ENCODE measurements at regions not wholly inside any gene's neighbourhood (a gene's known extent, or its start where the extent isn't known, plus 50 kb on each side); places are given as distances from the start of the nearest gene placed in this dataset.

GRCh38 chr20:17856024-17856564 lies 112.5 kb downstream of the SNX5 start:
- intact Hi-C loops (cut with micrococcal nuclease) = no loop called here
- BruUV-seq (replicated peaks) = no TSS peak
- no peaks in the 10 kb centered on the region for H3K27me3 ChIP-seq (ENCODE audit: insufficient read depth, low read length)
- ChIA-PET POLR2A (interaction anchor here (2.0 kb wide), 1 partner anchor 13 kb away, joined by 5 read pairs; no protein-coding TSS in a partner anchor), RAD21 (ENCODE audit: low non-redundant PET in 1 of 2, low total read pairs in 2 of 2, uncharacterized antibody in 2 of 2, unreplicated experiment in 2 of 2) (no interaction called here), CTCF (no interaction called here)
- H3K4me2 ChIP-seq (ENCODE audit: low read length) = no peak overlapping the region
- no peak overlapping the region for H2AFZ ChIP-seq (ENCODE audit: low read depth, low read length, poor library complexity, severe bottlenecking)
- no peak overlapping the region for H3K27ac ChIP-seq (ENCODE audit: low read depth, low read length)
- H3K4me3 ChIP-seq (replicated peaks in 1 of 2; ENCODE audit: low read depth in 1 of 2, low read length in 2 of 2) = no peak overlapping the region
- H3K36me3 ChIP-seq (ENCODE audit: control insufficient read depth in 1 of 2, insufficient read depth in 2 of 2, low read length in 2 of 2) = no peaks in the 10 kb centered on the region
- no peaks in the 10 kb centered on the region for H4K20me1 ChIP-seq (ENCODE audit: insufficient read depth)
- 0 out of 2 replicates have a peak, but pooled peaks have one; percentile 37 for ATAC-seq
- peaks cover 2 to 4% of the 10 kb centered on the region in 2 experiments; a peak in 1 of 4 replicates for H3K4me1 ChIP-seq (ENCODE audit: control insufficient read depth in 1 of 2, insufficient read depth in 2 of 2, low read length in 2 of 2)
- no peaks in the 10 kb centered on the region for H3K9me2 ChIP-seq (ENCODE audit: insufficient read depth)
- H3K79me2 ChIP-seq (ENCODE audit: insufficient read depth, low read length) = no peaks in the 10 kb centered on the region
- no peak overlapping the region for H3K9ac ChIP-seq (ENCODE audit: low read length)
- no peak for DNase-seq (ENCODE audit: low read depth, low spot score)
- TF ChIP-seq EGR1 (IDR thresholded peaks at IDR 0.05; ENCODE audit: low read depth) (no peak), CBX3 (IDR thresholded peaks at IDR 0.05; ENCODE audit: low read depth) (no peak), POLR2A (IDR thresholded peaks at IDR 0.05; ENCODE audit: borderline replicate concordance, extremely low read depth, insufficient read depth, insufficient read length) (no peak), SRF (IDR thresholded peaks at IDR 0.05; ENCODE audit: low read depth) (no peak), FOSL1 (IDR thresholded peaks at IDR 0.05; ENCODE audit: low read depth) (no peak), YY1 (IDR thresholded peaks at IDR 0.05; ENCODE audit: extremely low read depth, insufficient replicate concordance, low read depth, low read length) (no peak), ELF1 (IDR thresholded peaks at IDR 0.05; ENCODE audit: borderline replicate concordance, low read depth) (no peak), SIN3A (IDR thresholded peaks at IDR 0.05; ENCODE audit: low read depth) (no peak)
- TF ChIP-seq, protein P1, sequence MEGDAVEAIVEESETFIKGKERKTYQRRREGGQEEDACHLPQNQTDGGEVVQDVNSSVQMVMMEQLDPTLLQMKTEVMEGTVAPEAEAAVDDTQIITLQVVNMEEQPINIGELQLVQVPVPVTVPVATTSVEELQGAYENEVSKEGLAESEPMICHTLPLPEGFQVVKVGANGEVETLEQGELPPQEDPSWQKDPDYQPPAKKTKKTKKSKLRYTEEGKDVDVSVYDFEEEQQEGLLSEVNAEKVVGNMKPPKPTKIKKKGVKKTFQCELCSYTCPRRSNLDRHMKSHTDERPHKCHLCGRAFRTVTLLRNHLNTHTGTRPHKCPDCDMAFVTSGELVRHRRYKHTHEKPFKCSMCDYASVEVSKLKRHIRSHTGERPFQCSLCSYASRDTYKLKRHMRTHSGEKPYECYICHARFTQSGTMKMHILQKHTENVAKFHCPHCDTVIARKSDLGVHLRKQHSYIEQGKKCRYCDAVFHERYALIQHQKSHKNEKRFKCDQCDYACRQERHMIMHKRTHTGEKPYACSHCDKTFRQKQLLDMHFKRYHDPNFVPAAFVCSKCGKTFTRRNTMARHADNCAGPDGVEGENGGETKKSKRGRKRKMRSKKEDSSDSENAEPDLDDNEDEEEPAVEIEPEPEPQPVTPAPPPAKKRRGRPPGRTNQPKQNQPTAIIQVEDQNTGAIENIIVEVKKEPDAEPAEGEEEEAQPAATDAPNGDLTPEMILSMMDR (IDR thresholded peaks at IDR 0.05 in 2 of 3, conservative IDR thresholded peaks at IDR 0.05 in 1 of 3; ENCODE audit: borderline replicate concordance in 1 of 3, insufficient read depth in 1 of 3, low read depth in 2 of 3, low read length in 2 of 3) = no peak
- H3K9me3 ChIP-seq (ENCODE audit: control insufficient read depth in 1 of 2, insufficient read depth in 1 of 2, low read depth in 1 of 2, low read length in 2 of 2) = no peaks in the 10 kb centered on the region

Data from HCT116 (cell line).